ENCODE measurements at regions not wholly inside any gene's neighbourhood (a gene's known extent, or its start where the extent isn't known, plus 50 kb on each side); places are given as distances from the start of the nearest gene placed in this dataset.
"Not testable (repeated sequence)": the region's sequence is repeated elsewhere in the genome, so short reads cannot be mapped to it uniquely, and the experiment has no call there.

GRCh38 chrX:63581906-63582305 is 203.1 kb downstream of the ARHGEF9 start:
- DNase-seq (ENCODE audit: low spot score): no peak

- DNase-seq (ENCODE audit: low spot score): no peak
Observed at GRCh38 chrX:63581398-63581797, 203.6 kb downstream of the ARHGEF9 start.

GRCh38 chrX:63576533-63576932 is 208.5 kb downstream of the ARHGEF9 start:
- no peak for DNase-seq (ENCODE audit: low spot score)

GRCh38 chrX:63575700-63576099 is 209.3 kb downstream of the ARHGEF9 start:
- not testable (repeated sequence) for DNase-seq (ENCODE audit: low spot score)

- no peak for DNase-seq (ENCODE audit: low spot score)
Observed at GRCh38 chrX:63566856-63567255, 215.7 kb upstream of the SPIN4 start.

- no peak for DNase-seq (ENCODE audit: low spot score)
Observed at GRCh38 chrX:63561425-63561824, 210.3 kb upstream of the SPIN4 start.

GRCh38 chrX:63560601-63561218 is 209.6 kb upstream of the SPIN4 start:
- DNase-seq (ENCODE audit: low spot score): peak; percentile 49

- no peak for DNase-seq (ENCODE audit: low spot score)
Observed at GRCh38 chrX:63551856-63552255, 200.7 kb upstream of the SPIN4 start.

- no peak for DNase-seq (ENCODE audit: low spot score)
Observed at GRCh38 chrX:63530654-63531053, 179.5 kb upstream of the SPIN4 start.

- no peak for DNase-seq (ENCODE audit: low spot score)
Observed at GRCh38 chrX:63529961-63530360, 178.8 kb upstream of the SPIN4 start.

- no peak for DNase-seq (ENCODE audit: low spot score)
Observed at GRCh38 chrX:63526863-63527262, 175.7 kb upstream of the SPIN4 start.

- no peak for DNase-seq (ENCODE audit: low spot score)
Observed at GRCh38 chrX:63525491-63525890, 174.4 kb upstream of the SPIN4 start.

GRCh38 chrX:63519368-63519767 is 168.2 kb upstream of the SPIN4 start:
- DNase-seq (ENCODE audit: low spot score): not testable (repeated sequence)

GRCh38 chrX:63514569-63515080 is 163.5 kb upstream of the SPIN4 start:
- no peak for DNase-seq (ENCODE audit: low spot score)

GRCh38 chrX:63513825-63514568 is 162.9 kb upstream of the SPIN4 start:
- no peak for DNase-seq (ENCODE audit: low spot score)

GRCh38 chrX:63511361-63511760 is 160.2 kb upstream of the SPIN4 start:
- DNase-seq (ENCODE audit: low spot score): no peak

GRCh38 chrX:63508668-63509067 is 157.5 kb upstream of the SPIN4 start:
- no peak for DNase-seq (ENCODE audit: low spot score)

- DNase-seq (ENCODE audit: low spot score): peak; percentile 5
Observed at GRCh38 chrX:63506320-63506719, 155.2 kb upstream of the SPIN4 start.

- no peak for DNase-seq (ENCODE audit: low spot score)
Observed at GRCh38 chrX:63503541-63503940, 152.4 kb upstream of the SPIN4 start.

GRCh38 chrX:63488546-63489373 is 137.6 kb upstream of the SPIN4 start:
- DNase-seq (ENCODE audit: low spot score): no peak

- DNase-seq (ENCODE audit: low spot score): no peak
Observed at GRCh38 chrX:63475200-63475599, 124.1 kb upstream of the SPIN4 start.

GRCh38 chrX:63471004-63471403 is 119.9 kb upstream of the SPIN4 start:
- no peak for DNase-seq (ENCODE audit: low spot score)

- DNase-seq (ENCODE audit: low spot score): no peak
Observed at GRCh38 chrX:63470506-63470905, 119.4 kb upstream of the SPIN4 start.
